IPS-NIHi11 (cell line): ENCODE measurements at regions not wholly inside any gene's neighbourhood (a gene's known extent, or its start where the extent isn't known, plus 50 kb on each side); places are given as distances from the start of the nearest gene placed in this dataset.

Source experiments
- DNase-seq: peaks from one replicate; pipeline ENCODE4 v3.0.0; 2012; ENCODE audit warnings: mixed read lengths, low spot score

DNA sequence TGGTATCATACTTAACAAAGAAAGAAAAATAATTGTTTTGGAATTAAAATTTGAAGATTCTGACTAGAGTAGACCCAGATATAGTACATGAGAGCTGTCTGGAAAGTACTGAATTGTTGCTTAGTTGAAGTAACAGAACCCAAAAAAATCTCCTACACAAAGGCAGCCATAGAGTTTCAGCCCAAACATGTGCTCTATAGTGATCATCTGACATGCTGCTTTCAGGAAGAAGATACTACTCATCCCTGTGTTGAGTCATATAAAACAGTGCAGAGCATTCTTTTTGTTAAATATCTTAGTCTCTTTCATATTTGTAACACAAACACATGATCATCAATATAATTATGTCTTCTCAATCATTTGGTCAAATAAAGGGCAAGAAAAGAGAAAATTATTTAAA is 84.8 kb upstream of the PTPRM start:
- no peak for DNase-seq

- DNase-seq, result no peak
These were observed 81.5 kb upstream of the PTPRM start for GRCh38 chr18:7485616-7486015.

- DNase-seq, result no peak
These were observed 78.5 kb upstream of the PTPRM start for GRCh38 chr18:7488571-7488970.

DNA sequence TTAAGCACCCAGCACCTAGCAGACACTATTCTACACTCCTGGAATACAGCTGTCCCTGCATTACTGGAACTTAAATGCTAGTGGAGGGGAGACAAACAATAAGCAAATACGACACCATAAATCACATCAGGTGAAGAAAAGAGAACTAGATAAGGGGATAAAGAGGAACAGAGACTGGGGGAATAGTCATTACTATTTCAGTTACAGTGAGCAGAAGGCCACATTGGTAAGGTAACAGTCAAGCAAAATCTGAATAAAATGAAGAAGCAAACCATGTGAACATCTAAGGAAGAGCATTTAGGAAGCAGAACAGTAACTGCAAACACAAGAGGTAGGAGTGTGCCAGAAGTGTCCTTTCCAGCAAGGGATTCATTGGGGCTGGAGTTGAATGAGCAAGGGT is 77.0 kb upstream of the PTPRM start:
- no peak for DNase-seq

- no peak for DNase-seq
These were observed 74.7 kb upstream of the PTPRM start for GRCh38 chr18:7492385-7492784.

- no peak for DNase-seq
These were observed 70.0 kb upstream of the PTPRM start for GRCh38 chr18:7497081-7497480.

- no peak for DNase-seq
These were observed 56.0 kb upstream of the PTPRM start for GRCh38 chr18:7511106-7511505.

DNA sequence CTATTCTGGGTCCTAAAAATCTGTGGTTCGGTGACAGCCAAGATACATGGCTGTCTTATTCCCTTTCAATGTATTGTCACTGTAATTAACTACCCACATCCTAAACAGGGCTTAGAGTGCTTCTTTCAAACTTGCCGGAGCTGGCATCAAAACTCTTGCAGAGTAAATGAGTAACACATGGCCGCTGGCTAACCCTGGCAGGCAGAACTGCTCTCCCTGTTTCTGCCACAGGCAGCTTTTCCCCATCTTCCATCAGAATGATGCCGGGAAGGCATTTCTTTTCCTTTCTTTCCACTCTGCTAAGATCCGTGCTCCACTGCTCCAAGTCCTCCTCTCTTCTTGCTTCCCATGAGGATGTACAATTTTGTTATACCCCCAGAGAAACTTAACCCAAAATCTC is 54.8 kb upstream of the PTPRM start:
- DNase-seq, result no peak

GRCh38 chr18:7512990-7513389 is 54.1 kb upstream of the PTPRM start:
- no peak for DNase-seq

DNA sequence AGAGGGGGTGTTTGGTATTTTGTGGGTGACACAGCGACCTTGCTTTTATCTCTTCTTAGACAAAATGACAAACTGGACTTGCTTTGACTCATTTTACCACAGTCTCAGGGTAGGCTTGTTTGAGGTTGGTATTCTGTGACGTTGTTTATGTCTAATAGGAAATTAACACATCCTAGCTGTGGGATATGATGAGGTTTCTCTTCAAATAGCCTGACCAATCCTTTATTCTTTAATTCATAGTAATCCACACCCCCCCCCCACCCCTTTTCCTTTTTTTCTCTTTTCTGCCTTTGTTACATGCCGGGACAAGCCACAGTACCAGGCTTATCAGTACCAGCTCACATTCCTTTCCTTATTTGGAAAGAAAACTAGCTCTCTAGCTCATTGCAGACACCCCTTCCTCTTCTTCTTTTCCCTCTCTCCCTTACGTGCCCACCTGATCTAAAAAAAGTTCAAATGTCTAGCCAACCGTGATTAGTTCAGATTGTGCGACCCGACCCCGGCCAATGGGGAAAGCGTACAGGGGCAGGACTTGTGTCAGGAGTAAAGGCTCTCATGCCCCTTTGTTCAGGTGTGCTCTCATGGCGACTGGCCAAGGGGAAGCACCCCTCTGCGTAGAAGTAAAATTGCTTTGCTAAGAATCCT is 52.2 kb upstream of the PTPRM start:
- DNase-seq, result no peak

DNA sequence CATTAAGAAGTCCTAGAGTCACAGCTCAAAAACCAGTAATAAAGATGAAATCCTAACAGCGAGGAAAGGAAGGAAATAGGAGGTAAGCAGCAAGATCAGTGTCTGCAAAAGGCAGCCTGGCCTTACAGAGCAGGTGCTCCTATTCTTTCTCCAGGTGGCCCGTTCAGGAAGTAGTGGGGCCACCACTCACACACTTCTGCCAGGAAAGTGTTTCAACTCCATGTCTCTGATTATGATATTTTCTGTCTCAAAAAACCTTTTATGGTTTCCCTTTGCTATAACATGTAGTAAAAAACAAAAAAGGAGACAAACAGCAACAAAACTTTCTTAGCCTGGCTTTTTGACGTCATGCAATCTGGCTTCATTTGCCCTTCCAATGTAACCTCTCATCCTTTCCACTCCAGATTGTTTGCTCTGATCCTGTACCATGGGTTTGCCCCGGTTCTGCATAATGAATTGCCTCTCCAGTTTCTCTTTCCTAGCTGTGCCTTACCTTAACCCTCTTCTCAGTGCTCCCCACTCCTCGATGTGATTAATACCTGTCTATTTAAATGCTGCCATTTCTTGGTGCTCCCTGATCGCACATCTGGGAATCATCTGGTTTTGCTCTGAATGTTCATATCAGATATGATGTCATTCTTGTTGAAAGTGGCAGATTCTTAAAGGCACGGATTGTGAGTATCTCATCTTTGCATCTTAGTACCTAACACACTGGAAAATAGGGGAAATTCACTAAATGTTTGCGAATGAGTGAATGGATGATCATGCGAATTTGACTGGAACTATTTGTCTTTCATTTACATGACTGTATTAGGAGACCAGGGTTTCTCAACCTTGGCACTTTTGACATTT is 50.6 kb upstream of the PTPRM start:
- no peak for DNase-seq
